BJ (cell line): ENCODE measurements at regions not wholly inside any gene's neighbourhood (a gene's known extent, or its start where the extent isn't known, plus 50 kb on each side); places are given as distances from the start of the nearest gene placed in this dataset.

Experiments used
- CTCF ChIA-PET: fragments of 350-600 bp; formaldehyde crosslinking; extraction: SDS; loops from one replicate; lab custom pipeline; 2021; ENCODE audit warnings: antibody characterized with exemption, inconsistent platforms; lab: Yijun Ruan, JAX
- POLR2A ChIA-PET: fragments of 300-600 bp; sonication (Branson Sonifier 250); formaldehyde crosslinking; extraction: SDS; loops from one replicate; lab custom pipeline; 2021; ENCODE audit warnings: antibody characterized with exemption; lab: Charles Lee
- DNase-seq: peaks from one replicate; pipeline ENCODE4 v3.0.0-alpha.2; 2011; ENCODE audit warnings: low read depth
- H3K27me3 ChIP-seq: 2 replicates; pipeline ENCODE4 v1.6.0; 2011; ENCODE audit warnings: low read length; ENCODE audit not compliant: control insufficient read depth, insufficient read depth
- H3K36me3 ChIP-seq: 2 replicates; pipeline ENCODE4 v1.5.1; 2011; ENCODE audit warnings: low read length; ENCODE audit not compliant: control insufficient read depth, insufficient read depth
- H3K4me3 ChIP-seq: 2 replicates; pipeline ENCODE4 v1.5.1; 2011; ENCODE audit warnings: low read depth, mild to moderate bottlenecking, control low read depth, low read length
- CTCF ChIP-seq: IDR thresholded peaks from 2 replicates; pipeline ENCODE4 v1.5.1; 2011; ENCODE audit warnings: low read depth, mild to moderate bottlenecking, control low read depth, inconsistent platforms, low read length, moderate library complexity; ENCODE audit not compliant: insufficient read depth

GRCh38 chr5:100421360-100421759, 113.8 kb upstream of the FAM174A start:
- H3K36me3 ChIP-seq, result no peaks in the 10 kb centered on the region
- POLR2A ChIA-PET, result no interaction called here
- DNase-seq, result no peak
- CTCF ChIA-PET, result no interaction called here
- H3K27me3 ChIP-seq, result no peaks in the 10 kb centered on the region
- H3K4me3 ChIP-seq, result no peak overlapping the region
- no peak for TF ChIP-seq CTCF

GRCh38 chr5:100418231-100418630, 116.9 kb upstream of the FAM174A start:
- no peak for DNase-seq
- no peak overlapping the region for H3K4me3 ChIP-seq
- ChIA-PET POLR2A (no interaction called here), CTCF (no interaction called here)
- H3K36me3 ChIP-seq, result no peaks in the 10 kb centered on the region
- H3K27me3 ChIP-seq, result no peaks in the 10 kb centered on the region
- TF ChIP-seq CTCF, result no peak

- ChIA-PET CTCF (no interaction called here), POLR2A (no interaction called here)
- H3K27me3 ChIP-seq, result no peaks in the 10 kb centered on the region
- H3K4me3 ChIP-seq, result no peak overlapping the region
- no peak for TF ChIP-seq CTCF
- H3K36me3 ChIP-seq, result no peaks in the 10 kb centered on the region
- no peak for DNase-seq
Measured at GRCh38 chr5:100409660-100410151, 125.5 kb upstream of the FAM174A start.

- Histone ChIP-seq H3K36me3 (no peaks in the 10 kb centered on the region), H3K4me3 (no peak overlapping the region), H3K27me3 (no peaks in the 10 kb centered on the region)
- no peak for TF ChIP-seq CTCF
- no peak for DNase-seq
- ChIA-PET CTCF (no interaction called here), POLR2A (no interaction called here)
Measured at GRCh38 chr5:100407053-100407452, 128.1 kb upstream of the FAM174A start.

GRCh38 chr5:100406640-100407039, 128.5 kb upstream of the FAM174A start:
- no peak for TF ChIP-seq CTCF
- Histone ChIP-seq H3K36me3 (no peaks in the 10 kb centered on the region), H3K4me3 (no peak overlapping the region), H3K27me3 (no peaks in the 10 kb centered on the region)
- DNase-seq, result no peak
- ChIA-PET CTCF (no interaction called here), POLR2A (no interaction called here)
